SK-N-SH (cell line): ENCODE measurements at regions not wholly inside any gene's neighbourhood (a gene's known extent, or its start where the extent isn't known, plus 50 kb on each side); places are given as distances from the start of the nearest gene placed in this dataset.
A peak's percentile ranks its signal among the peaks of the same experiment; 100 is the strongest.

Source experiments
- CTCF ChIA-PET: fragments of 300-600, 350-600 bp; formaldehyde crosslinking; extraction: SDS; loops from one replicate; lab custom pipeline; 2021; lab: Yijun Ruan, JAX
- POLR2A ChIA-PET: fragments of 350-600 bp; sonication (Branson Sonifier 250); formaldehyde crosslinking; extraction: SDS; loops from one replicate; lab custom pipeline; 2020; ENCODE audit warnings: antibody characterized with exemption, inconsistent platforms; lab: Yijun Ruan, JAX
- DNase-seq: peaks from one replicate; pipeline ENCODE4 v3.0.0; 2012
- H2AFZ ChIP-seq: fragments of 200-600 bp; sonication (generic); 2 replicates; pipeline ENCODE4 v1.8.1; 2016; ENCODE audit warnings: antibody characterized with exemption, mild to moderate bottlenecking, low read depth
- H3F3A ChIP-seq: fragments of 200-600 bp; sonication (generic); replicated peaks from 2 replicates; pipeline ENCODE3; 2016; ENCODE audit warnings: antibody characterized with exemption, mild to moderate bottlenecking; ENCODE audit not compliant: insufficient read depth
- H3K27ac ChIP-seq, 2 experiments: fragments of 200-500 bp in 1 of 2; fragments of 200-600 bp in 1 of 2; sonication (Bioruptor generic) in 1 of 2; sonication (generic), shearing (Covaris generic) in 1 of 2; 2 replicates each; pipeline versions ENCODE4 v1.5.1 to v1.6.1; 2014 to 2016; ENCODE audit warnings: low read depth in 2 of 2, inconsistent platforms in 1 of 2, low read length in 1 of 2, mild to moderate bottlenecking in 1 of 2, mixed read lengths in 1 of 2
- H3K27me3 ChIP-seq: fragments of 200-600 bp; sonication (generic), shearing (Covaris generic); 2 replicates; pipeline ENCODE4 v1.6.1; 2016; ENCODE audit warnings: mixed run types; ENCODE audit not compliant: insufficient read depth
- H3K36me3 ChIP-seq, 2 experiments: fragments of 200-500 bp in 1 of 2; fragments of 200-600 bp in 1 of 2; sonication (Bioruptor generic) in 1 of 2; sonication (generic) in 1 of 2; replicated peaks in 1 of 2; 2 replicates each; pipeline versions ENCODE3 to v1.5.1; 2014 to 2016; ENCODE audit warnings: low read length in 1 of 2, mild to moderate bottlenecking in 1 of 2; ENCODE audit not compliant: insufficient read depth in 2 of 2, control insufficient read depth in 1 of 2
- H3K4me1 ChIP-seq, 2 experiments: fragments of 200-500 bp in 1 of 2; fragments of 200-600 bp in 1 of 2; sonication (Bioruptor generic) in 1 of 2; sonication (generic), shearing (Covaris generic) in 1 of 2; 2 replicates each; pipeline versions ENCODE4 v1.5.1 to v1.6.1; 2014 to 2016; ENCODE audit warnings: low read depth in 1 of 2, low read length in 1 of 2, mixed run types in 1 of 2; ENCODE audit not compliant: insufficient read depth in 2 of 2, control insufficient read depth in 1 of 2
- H3K4me2 ChIP-seq: fragments of 200-600 bp; sonication (generic), shearing (Covaris generic); 2 replicates; pipeline ENCODE4 v1.6.1; 2017; ENCODE audit warnings: mixed run types
- H3K4me3 ChIP-seq, 2 experiments: fragments of 200-500 bp in 1 of 2; fragments of 200-600 bp in 1 of 2; sonication (Bioruptor generic) in 1 of 2; sonication (generic), shearing (Covaris generic) in 1 of 2; 2 replicates each; pipeline versions ENCODE4 v1.5.1 to v1.8.1; 2014 to 2016; ENCODE audit warnings: low read depth in 2 of 2, inconsistent platforms in 1 of 2, low read length in 1 of 2, mild to moderate bottlenecking in 1 of 2, mixed read lengths in 1 of 2, moderate library complexity in 1 of 2
- H3K79me2 ChIP-seq: fragments of 200-600 bp; sonication (generic); 2 replicates; pipeline ENCODE4 v1.8.1; 2017; ENCODE audit warnings: mild to moderate bottlenecking; ENCODE audit not compliant: insufficient read depth
- H3K9ac ChIP-seq: fragments of 200-600 bp; sonication (generic); 2 replicates; pipeline ENCODE4 v1.6.1; 2017; ENCODE audit warnings: mixed run types
- H3K9me2 ChIP-seq: fragments of 200-600 bp; sonication (generic); 2 replicates; pipeline ENCODE4 v1.6.1; 2017; ENCODE audit warnings: mixed run types
- H3K9me3 ChIP-seq: fragments of 200-600 bp; sonication (generic); 2 replicates; pipeline ENCODE4 v1.6.1; 2017; ENCODE audit warnings: mixed run types, mild to moderate bottlenecking, moderate library complexity
- H4K20me1 ChIP-seq: fragments of 200-600 bp; sonication (generic); 2 replicates; pipeline ENCODE4 v1.6.1; 2017; ENCODE audit warnings: mild to moderate bottlenecking, mixed run types; ENCODE audit not compliant: insufficient read depth
- CHD2 ChIP-seq: fragments of 150-350 bp; IDR thresholded peaks from 2 replicates; pipeline ENCODE4 v1.6.1; 2018; ENCODE audit warnings: low read length; ENCODE audit not compliant: partially characterized antibody
- ELF1 ChIP-seq: IDR thresholded peaks from 2 replicates; pipeline ENCODE4 v1.4.0; 2012
- EP300 ChIP-seq, 2 experiments: IDR thresholded peaks; 2 replicates each; pipeline versions ENCODE4 v1.4.0 to v1.6.1; 2012; ENCODE audit warnings: borderline replicate concordance in 1 of 2, low read depth in 1 of 2, low read length in 1 of 2
- EZH2phosphoT487 ChIP-seq: fragments of 200-600 bp; sonication (generic); IDR thresholded peaks from 2 replicates; pipeline ENCODE4 v1.6.1; 2017; ENCODE audit warnings: low read depth, mixed run types, mild to moderate bottlenecking, antibody characterized with exemption, moderate library complexity, borderline replicate concordance
- FOSL2 ChIP-seq: IDR thresholded peaks from 2 replicates; pipeline ENCODE4 v1.4.0; 2012; ENCODE audit warnings: low read depth, mild to moderate bottlenecking, moderate library complexity, borderline replicate concordance
- GABPA ChIP-seq: IDR thresholded peaks from 2 replicates; pipeline ENCODE4 v1.4.0; 2012; ENCODE audit warnings: low read depth, mild to moderate bottlenecking
- JUND ChIP-seq: IDR thresholded peaks from 2 replicates; pipeline ENCODE4 v1.4.0; 2012
- MEF2A ChIP-seq: IDR thresholded peaks from 2 replicates; pipeline ENCODE4 v1.4.0; 2012; ENCODE audit warnings: low read depth, borderline replicate concordance
- MXI1 ChIP-seq: IDR thresholded peaks from 2 replicates; pipeline ENCODE4 v1.6.1; 2012; ENCODE audit warnings: mild to moderate bottlenecking, low read depth, low read length, improper control_type of control experiment
- NFIC ChIP-seq: IDR thresholded peaks from 2 replicates; pipeline ENCODE4 v1.4.0; 2012; ENCODE audit warnings: borderline replicate concordance
- NRF1 ChIP-seq: IDR thresholded peaks from 2 replicates; pipeline ENCODE4 v1.6.1; 2012; ENCODE audit warnings: low read depth, mild to moderate bottlenecking, low read length
- POLR2AphosphoS5 ChIP-seq: IDR thresholded peaks from 2 replicates; pipeline ENCODE4 v1.6.1; 2012; ENCODE audit warnings: low read depth, low read length
- RAD21 ChIP-seq: IDR thresholded peaks from 2 replicates; pipeline ENCODE4 v1.6.1; 2012; ENCODE audit warnings: mild to moderate bottlenecking, low read length
- RCOR1 ChIP-seq: fragments of 150-350 bp; IDR thresholded peaks from 2 replicates; pipeline ENCODE4 v1.6.1; 2017; ENCODE audit warnings: antibody characterized with exemption, low read length
- RFX5 ChIP-seq: IDR thresholded peaks from 2 replicates; pipeline ENCODE4 v1.6.1; 2012; ENCODE audit warnings: mild to moderate bottlenecking, improper control_type of control experiment, low read length
- SIN3A ChIP-seq: IDR thresholded peaks from 2 replicates; pipeline ENCODE4 v1.6.1; 2012; ENCODE audit warnings: low read depth, mild to moderate bottlenecking, low read length, moderate library complexity, borderline replicate concordance
- SMC3 ChIP-seq: IDR thresholded peaks from 2 replicates; pipeline ENCODE4 v1.6.1; 2012; ENCODE audit warnings: low read depth, low read length, improper control_type of control experiment
- TAF1 ChIP-seq: IDR thresholded peaks from 2 replicates; pipeline ENCODE4 v1.6.1; 2012; ENCODE audit warnings: low read depth, mild to moderate bottlenecking, low read length, moderate library complexity, borderline replicate concordance
- TCF12 ChIP-seq: IDR thresholded peaks from 2 replicates; pipeline ENCODE4 v1.4.0; 2012
- TEAD4 ChIP-seq: IDR thresholded peaks from 2 replicates; pipeline ENCODE4 v1.4.0; 2012; ENCODE audit warnings: mild to moderate bottlenecking, borderline replicate concordance; ENCODE audit not compliant: insufficient read depth
- YY1 ChIP-seq: IDR thresholded peaks from 2 replicates; pipeline ENCODE4 v1.4.0; 2012; ENCODE audit warnings: low read depth, mild to moderate bottlenecking
- WGBS: methylation state at CpG from one replicate; pipeline ENCODE4 v1.1.6; 2017; ENCODE audit warnings: low lambda C conversion rate; 5-methylcytosine and 5-hydroxymethylcytosine counted together
- TF ChIP-seq, protein P1 (sequence below): fragments of 150-350 bp; IDR thresholded peaks from 2 replicates; pipeline ENCODE4 v1.6.1; 2017; ENCODE audit warnings: antibody characterized with exemption, low read length, low read depth, borderline replicate concordance
- TF ChIP-seq, protein P2 (sequence below): IDR thresholded peaks from 2 replicates; pipeline ENCODE4 v1.4.0; 2012; ENCODE audit warnings: low read depth, borderline replicate concordance
- TF ChIP-seq, protein P3 (sequence below): fragments of 150-350 bp; IDR thresholded peaks from 2 replicates; pipeline ENCODE4 v1.6.1; 2016; ENCODE audit warnings: mild to moderate bottlenecking, low read depth, low read length
- TF ChIP-seq, protein P4 (sequence below): IDR thresholded peaks from 2 replicates; pipeline ENCODE4 v1.4.0; 2012; ENCODE audit warnings: low read depth
- TF ChIP-seq, protein P5 (sequence below): IDR thresholded peaks from 2 replicates; pipeline ENCODE4 v1.6.1; 2012; ENCODE audit warnings: mild to moderate bottlenecking, low read depth, low read length, moderate library complexity

DNA sequence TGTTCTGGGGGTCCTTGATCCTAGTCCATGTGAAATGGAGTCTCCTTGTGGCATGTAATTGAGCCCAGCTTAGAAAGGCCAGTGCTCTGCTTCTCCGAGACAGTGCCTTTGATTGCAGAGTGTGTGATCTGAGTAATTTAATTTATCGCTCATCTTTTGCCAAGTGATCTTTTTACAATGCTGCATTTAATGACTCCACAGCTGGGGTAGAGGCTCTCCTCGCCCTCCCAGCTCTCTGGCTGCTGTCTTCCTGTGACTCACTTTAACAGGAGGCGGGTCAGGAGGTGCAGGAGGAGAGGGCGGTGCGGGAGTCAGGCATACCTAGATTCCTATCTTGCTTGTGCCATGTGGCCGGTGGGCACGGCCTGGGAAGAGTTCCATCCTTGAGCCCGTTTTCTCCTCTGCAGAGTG is 113.4 kb upstream of the FOXF1 start (continued):
- TF ChIP-seq GABPA (no peak), SIN3A (no peak), CHD2 (no peak), POLR2AphosphoS5 (0 out of 2 replicates have a peak, but pooled peaks have one; percentile 20), NRF1 (no peak), EZH2phosphoT487 (no peak), YY1 (peak; percentile 39; the same call in 1 of the 2 replicates), MEF2A (no peak), MXI1 (no peak), TAF1 (peak; percentile 9; the same call in 1 of the 2 replicates), TEAD4 (peak; percentile 89), FOSL2 (peak; percentile 89), EP300 (IDR thresholded peaks at IDR 0.05; ENCODE audit: borderline replicate concordance in 1 of 2, low read depth in 1 of 2, low read length in 1 of 2) (peak in 1 of 2 experiments; percentile 94; a peak in 2 of 4 replicates), RCOR1 (no peak), TCF12 (peak; percentile 94), SMC3 (no peak), ELF1 (no peak)
- TF ChIP-seq, protein P1, sequence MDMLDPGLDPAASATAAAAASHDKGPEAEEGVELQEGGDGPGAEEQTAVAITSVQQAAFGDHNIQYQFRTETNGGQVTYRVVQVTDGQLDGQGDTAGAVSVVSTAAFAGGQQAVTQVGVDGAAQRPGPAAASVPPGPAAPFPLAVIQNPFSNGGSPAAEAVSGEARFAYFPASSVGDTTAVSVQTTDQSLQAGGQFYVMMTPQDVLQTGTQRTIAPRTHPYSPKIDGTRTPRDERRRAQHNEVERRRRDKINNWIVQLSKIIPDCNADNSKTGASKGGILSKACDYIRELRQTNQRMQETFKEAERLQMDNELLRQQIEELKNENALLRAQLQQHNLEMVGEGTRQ, result no peak

DNA sequence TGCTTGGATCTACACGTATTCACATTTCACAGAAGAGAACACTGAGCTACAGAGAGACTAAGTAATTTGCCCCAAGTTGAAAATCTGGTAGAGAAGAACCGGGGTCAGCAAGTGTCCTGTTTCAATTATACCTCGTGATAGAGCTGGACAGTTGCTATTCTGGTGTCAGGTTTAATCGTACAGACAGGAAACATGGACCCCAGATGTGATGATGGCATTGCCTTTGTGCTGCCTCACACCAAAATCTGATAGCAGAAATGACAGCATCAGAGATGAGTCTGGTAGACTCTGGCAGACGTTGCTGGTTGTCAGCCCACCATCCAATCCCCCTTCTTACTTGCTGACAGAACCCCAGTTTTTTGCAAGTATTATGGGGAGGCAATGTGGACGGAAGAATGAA is 112.1 kb upstream of the FOXF1 start:
- H3K27ac ChIP-seq, result peak overlapping the region; percentile 39 to 94; a peak in 3 of 4 replicates
- no peaks in the 10 kb centered on the region for H3K9me2 ChIP-seq
- H3K4me2 ChIP-seq, result peak overlapping the region; percentile 64; the same call in 1 of the 2 replicates
- no peak for TF ChIP-seq RAD21
- TF ChIP-seq, protein P2, sequence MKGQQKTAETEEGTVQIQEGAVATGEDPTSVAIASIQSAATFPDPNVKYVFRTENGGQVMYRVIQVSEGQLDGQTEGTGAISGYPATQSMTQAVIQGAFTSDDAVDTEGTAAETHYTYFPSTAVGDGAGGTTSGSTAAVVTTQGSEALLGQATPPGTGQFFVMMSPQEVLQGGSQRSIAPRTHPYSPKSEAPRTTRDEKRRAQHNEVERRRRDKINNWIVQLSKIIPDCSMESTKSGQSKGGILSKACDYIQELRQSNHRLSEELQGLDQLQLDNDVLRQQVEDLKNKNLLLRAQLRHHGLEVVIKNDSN, result no peak
- TF ChIP-seq, protein P3, sequence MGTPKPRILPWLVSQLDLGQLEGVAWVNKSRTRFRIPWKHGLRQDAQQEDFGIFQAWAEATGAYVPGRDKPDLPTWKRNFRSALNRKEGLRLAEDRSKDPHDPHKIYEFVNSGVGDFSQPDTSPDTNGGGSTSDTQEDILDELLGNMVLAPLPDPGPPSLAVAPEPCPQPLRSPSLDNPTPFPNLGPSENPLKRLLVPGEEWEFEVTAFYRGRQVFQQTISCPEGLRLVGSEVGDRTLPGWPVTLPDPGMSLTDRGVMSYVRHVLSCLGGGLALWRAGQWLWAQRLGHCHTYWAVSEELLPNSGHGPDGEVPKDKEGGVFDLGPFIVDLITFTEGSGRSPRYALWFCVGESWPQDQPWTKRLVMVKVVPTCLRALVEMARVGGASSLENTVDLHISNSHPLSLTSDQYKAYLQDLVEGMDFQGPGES, result no peak
- TF ChIP-seq RFX5, result no peak
- TF ChIP-seq, protein P4, sequence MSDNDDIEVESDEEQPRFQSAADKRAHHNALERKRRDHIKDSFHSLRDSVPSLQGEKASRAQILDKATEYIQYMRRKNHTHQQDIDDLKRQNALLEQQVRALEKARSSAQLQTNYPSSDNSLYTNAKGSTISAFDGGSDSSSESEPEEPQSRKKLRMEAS, result no peak
- 0 out of 2 replicates have a peak, but pooled peaks have one; percentile 2 for TF ChIP-seq NFIC
- TF ChIP-seq CHD2, result no peak
- peak; percentile 89 for TF ChIP-seq TCF12
- TF ChIP-seq FOSL2, result no peak
- peak; percentile 43 for TF ChIP-seq JUND
- TF ChIP-seq, protein P5, sequence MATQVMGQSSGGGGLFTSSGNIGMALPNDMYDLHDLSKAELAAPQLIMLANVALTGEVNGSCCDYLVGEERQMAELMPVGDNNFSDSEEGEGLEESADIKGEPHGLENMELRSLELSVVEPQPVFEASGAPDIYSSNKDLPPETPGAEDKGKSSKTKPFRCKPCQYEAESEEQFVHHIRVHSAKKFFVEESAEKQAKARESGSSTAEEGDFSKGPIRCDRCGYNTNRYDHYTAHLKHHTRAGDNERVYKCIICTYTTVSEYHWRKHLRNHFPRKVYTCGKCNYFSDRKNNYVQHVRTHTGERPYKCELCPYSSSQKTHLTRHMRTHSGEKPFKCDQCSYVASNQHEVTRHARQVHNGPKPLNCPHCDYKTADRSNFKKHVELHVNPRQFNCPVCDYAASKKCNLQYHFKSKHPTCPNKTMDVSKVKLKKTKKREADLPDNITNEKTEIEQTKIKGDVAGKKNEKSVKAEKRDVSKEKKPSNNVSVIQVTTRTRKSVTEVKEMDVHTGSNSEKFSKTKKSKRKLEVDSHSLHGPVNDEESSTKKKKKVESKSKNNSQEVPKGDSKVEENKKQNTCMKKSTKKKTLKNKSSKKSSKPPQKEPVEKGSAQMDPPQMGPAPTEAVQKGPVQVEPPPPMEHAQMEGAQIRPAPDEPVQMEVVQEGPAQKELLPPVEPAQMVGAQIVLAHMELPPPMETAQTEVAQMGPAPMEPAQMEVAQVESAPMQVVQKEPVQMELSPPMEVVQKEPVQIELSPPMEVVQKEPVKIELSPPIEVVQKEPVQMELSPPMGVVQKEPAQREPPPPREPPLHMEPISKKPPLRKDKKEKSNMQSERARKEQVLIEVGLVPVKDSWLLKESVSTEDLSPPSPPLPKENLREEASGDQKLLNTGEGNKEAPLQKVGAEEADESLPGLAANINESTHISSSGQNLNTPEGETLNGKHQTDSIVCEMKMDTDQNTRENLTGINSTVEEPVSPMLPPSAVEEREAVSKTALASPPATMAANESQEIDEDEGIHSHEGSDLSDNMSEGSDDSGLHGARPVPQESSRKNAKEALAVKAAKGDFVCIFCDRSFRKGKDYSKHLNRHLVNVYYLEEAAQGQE, result no peak

More for the DNA sequence above, 112.1 kb upstream of the FOXF1 start:
- Histone ChIP-seq H4K20me1 (no peaks in the 10 kb centered on the region), H3K79me2 (no peaks in the 10 kb centered on the region), H3K4me1 (peaks cover 2 to 24% of the 10 kb centered on the region in 2 experiments; a peak in 3 of 4 replicates), H3K9me3 (no peaks in the 10 kb centered on the region), H3K27me3 (no peaks in the 10 kb centered on the region), H3K4me3 (no peak overlapping the region), H3K9ac (no peak overlapping the region), H3K36me3 (no peaks in the 10 kb centered on the region), H3F3A (peaks cover 31% of the 10 kb centered on the region), H2AFZ (no peak overlapping the region)
- ChIA-PET CTCF (no interaction called here), POLR2A (no interaction called here)
- DNase-seq, result no peak
- 3% methylated on average over 6 of the region's 6 CpGs for whole genome bisulfite sequencing
